HG03039 (cell line): ENCODE measurements at regions not wholly inside any gene's neighbourhood (a gene's known extent, or its start where the extent isn't known, plus 50 kb on each side); places are given as distances from the start of the nearest gene placed in this dataset.

ENCODE experiments used
- ATAC-seq: cut with Tn5 transposase; IDR thresholded peaks from one replicate; pipeline ENCODE4 v1.9.1; 2021; ENCODE audit warnings: mild to moderate bottlenecking, moderate library complexity; ENCODE audit not compliant: unreplicated experiment

- ATAC-seq, result no peak
Observed at GRCh38 chr2:80715433-80715832, 410.9 kb upstream of the LRRTM1 start.

- ATAC-seq, result no peak
Observed at GRCh38 chr2:80711915-80712314, 407.4 kb upstream of the LRRTM1 start.

GRCh38 chr2:80706951-80707350 is 402.4 kb upstream of the LRRTM1 start:
- no peak for ATAC-seq

GRCh38 chr2:80706541-80706940 is 402.0 kb upstream of the LRRTM1 start:
- no peak for ATAC-seq

GRCh38 chr2:80703532-80703931 is 399.0 kb upstream of the LRRTM1 start:
- no peak for ATAC-seq

GRCh38 chr2:80700961-80701360 is 396.4 kb upstream of the LRRTM1 start:
- no peak for ATAC-seq
